ENCODE measurements at regions not wholly inside any gene's neighbourhood (a gene's known extent, or its start where the extent isn't known, plus 50 kb on each side); places are given as distances from the start of the nearest gene placed in this dataset.
"Not testable (repeated sequence)": the region's sequence is repeated elsewhere in the genome, so short reads cannot be mapped to it uniquely, and the experiment has no call there.

DNA sequence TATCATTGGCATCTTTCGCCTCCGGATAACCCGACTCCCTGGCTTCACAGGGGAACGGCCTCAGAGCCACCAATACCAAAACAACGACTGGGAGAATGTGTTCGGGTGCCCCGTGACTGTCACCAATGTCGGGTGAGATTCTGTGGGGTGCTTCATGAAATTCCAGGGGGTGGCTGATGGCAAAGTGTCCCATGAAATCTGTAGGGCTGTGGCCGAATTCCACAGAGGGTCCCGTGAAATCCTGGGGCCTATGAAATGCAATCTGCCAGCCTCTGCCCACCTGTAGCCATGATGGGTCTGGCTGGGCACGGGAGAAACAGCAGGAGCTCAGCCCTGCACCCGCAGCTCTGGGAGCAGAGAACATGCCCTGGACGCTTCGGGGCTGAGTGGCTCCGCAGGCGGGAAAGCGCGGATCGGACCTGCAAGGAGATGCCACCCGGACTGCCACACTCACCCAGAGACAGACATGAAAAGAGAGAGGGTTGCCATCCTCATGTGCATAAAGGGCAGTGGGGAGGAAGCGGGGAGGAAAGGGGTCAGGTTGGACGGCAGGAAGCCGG lies 192.4 kb downstream of the OLFM1 start:
- no peak for DNase-seq

DNA sequence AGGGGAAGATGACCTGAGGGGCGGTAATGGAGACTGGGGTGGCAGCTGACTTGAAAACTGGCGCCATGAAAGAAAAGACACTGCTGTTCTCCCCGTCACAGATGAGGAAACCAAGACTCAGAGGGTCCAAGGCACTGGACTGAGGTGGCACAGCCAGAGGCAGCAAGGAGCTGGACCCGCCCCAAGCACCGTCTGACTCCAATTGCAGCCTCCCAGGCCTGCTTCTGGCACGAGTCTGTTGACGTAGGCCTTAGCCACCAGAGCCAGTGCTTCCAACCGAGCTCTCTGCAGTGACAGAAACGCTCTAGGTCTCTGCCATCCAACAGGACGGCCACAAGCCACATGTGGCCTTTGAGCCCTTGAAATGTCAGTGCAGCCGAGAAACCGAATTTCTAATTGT lies 193.2 kb downstream of the OLFM1 start:
- no peak for DNase-seq

DNA sequence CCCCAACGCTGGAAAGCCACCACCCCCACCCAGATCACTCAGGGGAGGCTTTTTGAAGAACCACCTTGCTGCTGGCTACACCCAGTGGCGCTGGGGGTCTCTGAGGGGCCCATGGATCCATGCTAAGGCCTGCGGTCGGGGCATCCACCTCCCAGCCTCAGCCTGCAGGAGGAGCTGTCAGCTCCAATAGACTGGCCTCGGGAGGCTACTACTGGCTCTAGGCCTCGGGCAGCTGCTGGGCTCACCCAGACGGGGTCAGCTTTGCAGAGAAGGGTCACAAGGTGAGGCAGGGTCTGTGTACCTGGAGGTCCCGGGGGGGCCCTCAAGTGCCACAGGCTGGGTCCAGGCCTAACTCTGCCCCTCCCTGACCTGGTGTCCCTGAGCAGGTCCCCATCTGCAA lies 193.7 kb downstream of the OLFM1 start:
- no peak for DNase-seq

DNA sequence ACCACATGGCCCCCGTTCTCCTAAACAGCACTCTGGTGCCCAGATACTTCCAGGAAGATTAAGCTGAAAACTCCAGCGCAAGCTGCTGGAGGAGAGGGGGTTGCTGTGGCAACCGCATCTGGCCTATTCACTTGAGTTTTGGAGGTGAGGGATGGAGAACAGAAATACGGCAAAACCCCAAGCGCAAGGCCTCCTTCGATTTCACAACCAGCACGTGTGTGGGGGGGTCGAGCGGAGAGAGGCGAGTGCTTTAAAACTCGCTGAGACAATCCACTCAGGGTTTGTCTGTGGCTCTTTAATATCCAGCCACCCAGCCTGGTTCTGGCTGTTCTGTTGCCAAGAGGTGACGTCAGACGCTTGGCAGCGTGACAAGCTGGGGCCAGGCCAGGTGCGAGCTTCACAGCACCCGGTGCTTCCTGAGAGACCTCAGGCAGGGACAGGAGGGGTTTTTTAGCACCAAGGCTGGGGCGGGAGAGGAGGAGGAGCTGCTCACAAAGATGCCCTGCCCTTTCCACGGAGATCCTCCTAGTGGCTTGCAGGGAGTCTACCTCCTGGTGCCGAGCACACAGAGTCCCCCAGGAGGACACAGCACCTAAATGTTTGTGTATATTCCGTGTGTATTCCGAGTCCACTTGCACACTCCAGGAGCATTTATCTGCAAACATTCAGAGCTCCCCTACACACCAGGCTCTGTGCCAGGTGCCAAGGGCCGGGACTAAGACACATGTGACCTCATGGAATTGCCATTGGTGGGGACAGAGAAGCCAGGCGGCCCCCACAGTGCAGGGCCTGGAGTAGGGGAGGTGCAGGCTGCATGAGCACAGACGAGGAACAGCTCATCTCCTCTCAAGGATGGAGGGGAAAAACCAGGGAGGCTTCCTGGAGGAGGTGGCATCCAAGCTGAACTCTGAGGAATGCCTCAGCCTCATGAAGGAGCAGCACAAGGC lies 194.6 kb downstream of the OLFM1 start:
- DNase-seq: peak; percentile 94

DNA sequence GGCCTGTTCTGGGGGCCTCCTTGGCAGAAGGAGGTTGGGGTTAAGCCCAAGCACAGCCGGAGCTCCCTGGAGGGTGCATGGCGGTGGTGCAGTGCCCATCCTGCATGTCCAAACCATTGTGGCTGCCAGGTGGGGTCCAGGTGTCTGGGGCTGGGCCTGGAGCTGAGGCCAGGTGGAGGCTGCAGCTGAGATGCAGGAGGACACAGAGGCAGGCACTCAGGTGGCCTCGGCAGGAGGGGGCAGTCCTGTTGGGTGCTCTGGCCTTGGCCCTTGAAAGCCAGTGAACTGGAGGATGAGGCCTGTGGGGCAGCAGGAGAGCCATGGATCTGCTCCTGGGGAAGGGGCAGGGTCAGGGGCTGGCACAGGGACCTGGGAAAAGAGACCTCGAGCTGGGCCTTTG lies 195.3 kb downstream of the OLFM1 start:
- DNase-seq: no peak

DNA sequence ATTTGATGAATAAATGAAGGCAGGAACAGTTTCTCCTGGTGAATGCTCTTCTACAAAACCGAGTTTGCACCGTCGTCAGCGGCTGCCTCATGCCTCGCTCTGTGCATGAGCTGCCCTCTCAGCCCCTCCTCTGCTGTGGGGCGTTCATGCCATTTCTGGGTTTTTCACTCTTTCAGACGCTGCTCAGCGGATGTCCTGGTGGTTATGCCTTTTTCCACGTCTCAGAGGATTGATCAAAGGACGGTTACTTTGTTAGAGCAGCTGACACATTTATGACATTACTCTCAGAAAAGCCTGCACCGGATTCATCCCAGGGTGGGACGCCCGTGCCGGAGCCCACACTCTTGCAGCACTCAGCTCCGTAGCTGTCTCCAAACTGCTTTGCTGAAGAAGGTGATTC lies 195.9 kb upstream of the PPP1R26 start:
- DNase-seq: no peak

DNA sequence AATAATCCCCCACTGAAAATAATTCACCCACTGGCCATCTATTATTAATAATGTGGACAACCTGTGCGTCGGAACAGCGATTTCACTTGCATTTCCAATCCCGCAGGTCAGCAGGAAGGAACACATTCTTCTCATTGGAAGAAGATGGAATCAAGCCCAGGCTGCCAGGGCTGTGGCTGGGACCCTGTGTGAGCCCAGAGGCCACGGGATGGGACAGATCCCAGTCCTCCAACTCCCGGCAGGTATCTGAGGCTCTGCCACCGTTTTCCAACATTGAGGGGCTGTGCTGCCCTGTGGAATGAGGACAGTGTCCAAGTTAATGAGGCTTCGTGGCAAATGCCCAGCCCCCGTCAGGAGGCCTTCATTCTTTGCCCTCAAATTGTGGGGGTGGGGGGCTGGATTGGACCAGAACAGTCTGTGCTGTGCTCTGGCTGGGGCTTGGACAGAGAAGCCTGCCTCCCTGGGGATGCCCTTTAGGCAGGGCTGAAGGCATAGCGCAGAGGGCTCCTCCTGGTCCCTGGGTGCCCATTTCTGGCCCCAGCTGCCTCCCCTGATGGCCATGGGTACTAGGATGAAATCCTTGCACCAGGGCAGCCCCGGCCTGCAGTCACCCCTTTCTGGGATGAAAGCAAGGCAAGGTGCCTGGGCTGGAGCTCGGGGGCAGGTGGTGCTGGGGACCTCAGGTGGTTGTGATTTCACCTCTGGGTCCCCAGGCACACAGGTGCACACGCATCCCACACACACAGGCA lies 195.0 kb upstream of the PPP1R26 start:
- no peak for DNase-seq

DNA sequence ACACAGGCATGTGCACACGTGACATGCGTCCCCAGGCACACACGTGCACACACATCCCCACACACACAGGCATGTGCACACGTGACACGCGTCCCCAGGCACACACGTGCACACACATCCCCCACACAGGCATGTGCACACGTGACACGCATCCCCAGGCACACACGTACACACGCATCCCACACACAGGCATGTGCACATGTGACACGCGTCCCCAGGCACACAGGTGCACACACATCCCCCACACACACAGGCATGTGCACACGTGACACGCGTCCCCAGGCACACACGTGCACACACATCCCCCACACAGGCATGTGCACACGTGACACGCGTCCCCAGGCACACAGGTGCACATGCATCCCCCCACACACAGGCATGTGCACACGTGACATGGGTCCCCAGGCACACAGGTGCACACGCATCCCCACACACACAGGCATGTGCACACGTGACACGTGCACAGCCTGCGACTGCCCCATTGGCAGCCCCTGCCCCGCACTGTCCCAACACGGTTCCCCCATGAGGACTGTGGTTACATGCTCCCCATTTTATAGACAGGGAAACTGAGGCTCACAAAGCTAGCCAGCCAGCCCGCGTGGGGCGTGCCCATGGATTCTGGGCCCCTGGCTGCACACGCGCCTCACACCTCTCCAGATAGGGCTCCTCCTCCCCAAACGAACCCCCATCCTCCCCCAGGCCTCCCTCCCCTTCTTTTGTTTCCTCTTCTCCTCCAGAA lies 193.2 kb upstream of the PPP1R26 start:
- not testable (repeated sequence) for DNase-seq

DNA sequence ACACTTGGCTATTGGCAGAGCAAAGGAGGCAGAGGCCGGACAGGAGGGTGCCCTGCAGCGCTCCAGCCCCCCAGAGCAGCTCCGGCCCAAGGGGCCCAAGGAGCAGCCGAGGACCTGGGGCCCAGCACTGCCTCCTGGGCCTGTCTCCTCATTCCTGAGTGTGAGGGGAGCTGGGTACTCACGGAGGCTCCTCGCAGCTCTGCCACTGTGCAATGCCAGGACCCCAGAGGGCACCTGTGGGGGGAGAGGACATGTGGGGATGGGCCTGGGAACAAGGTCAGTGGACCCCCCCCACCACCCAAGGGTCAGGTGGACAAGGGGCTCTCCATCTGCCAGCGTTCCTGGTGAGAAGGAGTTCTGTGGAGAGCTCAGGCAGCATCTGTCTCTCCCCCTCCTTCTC lies 192.6 kb upstream of the PPP1R26 start:
- DNase-seq: no peak

DNA sequence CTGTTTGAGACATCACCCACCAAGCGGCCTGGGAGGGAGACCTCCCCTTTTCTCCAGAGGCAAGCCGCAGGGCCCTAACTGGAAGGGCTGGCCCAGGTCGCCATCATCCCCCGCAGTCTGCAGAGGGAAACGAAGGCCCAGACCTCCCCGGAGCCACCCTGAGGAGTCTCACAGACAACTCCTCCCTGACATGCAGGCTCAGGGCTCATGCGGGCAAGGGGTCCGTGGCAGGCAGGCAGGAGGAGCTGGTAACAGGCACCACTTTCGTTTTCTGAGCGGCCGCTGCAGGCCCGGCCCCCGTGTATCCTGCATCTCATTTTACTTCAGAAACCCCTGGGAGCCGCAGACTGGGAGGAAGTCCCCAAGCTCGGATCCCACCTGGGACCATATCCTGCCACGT lies 192.0 kb upstream of the PPP1R26 start:
- no peak for DNase-seq

DNA sequence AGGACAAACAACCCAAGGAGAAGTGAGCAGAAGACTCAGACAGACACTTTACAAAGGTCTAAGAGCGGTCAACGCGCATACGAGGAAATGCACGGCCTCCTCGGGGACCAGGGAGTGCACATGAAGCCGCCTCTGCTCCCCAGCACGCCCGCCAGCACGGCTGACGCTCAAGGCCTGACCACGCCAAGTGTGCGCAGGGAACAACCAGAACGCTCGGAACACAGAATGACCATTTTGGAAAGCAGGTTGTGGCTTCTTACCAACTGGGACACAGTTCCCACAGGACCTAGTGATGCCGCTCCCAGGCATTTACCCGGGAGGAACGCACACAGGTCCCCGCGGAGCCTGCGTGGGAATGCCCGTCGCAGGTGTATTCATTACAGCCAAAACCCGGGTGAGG lies 191.5 kb upstream of the PPP1R26 start:
- DNase-seq: no peak

DNA sequence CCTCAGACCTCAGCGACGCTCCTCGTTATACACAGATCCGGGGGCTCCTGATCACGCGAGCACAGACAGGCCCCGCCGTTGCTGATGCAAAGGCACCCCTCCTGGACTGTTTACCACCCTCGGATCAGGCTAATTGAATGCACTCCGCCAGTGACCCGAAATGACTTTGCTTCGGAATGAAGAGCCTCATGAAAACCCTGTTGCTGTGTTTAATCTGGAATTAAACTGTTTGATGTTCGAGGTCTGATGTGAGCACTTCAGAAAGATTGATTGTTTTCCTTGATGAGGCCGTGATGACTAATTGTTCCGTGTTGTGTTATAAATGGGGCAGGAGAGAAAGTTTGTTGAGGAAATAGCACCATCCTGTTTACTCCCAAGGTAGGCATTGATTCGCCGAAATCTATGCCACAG lies 190.5 kb upstream of the PPP1R26 start:
- DNase-seq: peak; percentile 36

DNA sequence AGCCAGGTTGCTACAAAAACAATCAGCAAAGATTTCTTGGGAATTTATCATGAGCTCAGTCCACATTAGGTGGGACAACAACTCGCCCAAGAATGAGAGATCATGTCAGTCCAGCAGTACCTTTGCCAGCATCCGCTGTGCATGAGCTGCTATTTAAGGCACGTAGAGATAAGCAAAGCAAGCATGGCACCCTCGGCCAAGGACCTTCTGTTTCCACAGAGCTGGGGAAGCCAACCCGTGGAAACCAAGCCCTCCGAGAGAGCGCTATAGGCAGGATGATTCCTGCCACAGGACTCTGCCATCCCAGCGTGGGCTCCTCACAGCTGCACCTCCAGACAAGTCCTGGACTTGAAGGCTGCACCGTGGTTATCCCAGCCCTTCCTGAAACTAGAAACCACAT lies 189.5 kb upstream of the PPP1R26 start:
- no peak for DNase-seq

DNA sequence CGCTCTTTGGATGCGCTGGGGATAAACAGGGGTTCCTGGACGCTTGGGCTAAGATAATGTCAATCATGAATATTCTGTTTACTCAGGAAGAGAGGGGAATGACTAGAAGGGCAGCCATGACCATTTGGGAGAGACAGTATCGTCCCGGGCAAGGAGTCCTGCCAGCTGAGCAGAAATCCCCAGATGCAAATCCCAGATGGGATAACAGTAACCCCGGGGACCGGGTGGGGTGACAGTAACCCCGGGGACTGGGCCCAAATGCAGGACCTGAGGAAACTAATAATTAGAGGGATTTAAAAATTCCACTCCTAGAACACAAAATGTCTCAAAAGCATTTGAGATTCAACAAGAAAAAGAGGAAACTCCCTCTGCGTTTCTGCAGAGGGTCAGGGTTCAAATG lies 189.0 kb upstream of the PPP1R26 start:
- DNase-seq: no peak

DNA sequence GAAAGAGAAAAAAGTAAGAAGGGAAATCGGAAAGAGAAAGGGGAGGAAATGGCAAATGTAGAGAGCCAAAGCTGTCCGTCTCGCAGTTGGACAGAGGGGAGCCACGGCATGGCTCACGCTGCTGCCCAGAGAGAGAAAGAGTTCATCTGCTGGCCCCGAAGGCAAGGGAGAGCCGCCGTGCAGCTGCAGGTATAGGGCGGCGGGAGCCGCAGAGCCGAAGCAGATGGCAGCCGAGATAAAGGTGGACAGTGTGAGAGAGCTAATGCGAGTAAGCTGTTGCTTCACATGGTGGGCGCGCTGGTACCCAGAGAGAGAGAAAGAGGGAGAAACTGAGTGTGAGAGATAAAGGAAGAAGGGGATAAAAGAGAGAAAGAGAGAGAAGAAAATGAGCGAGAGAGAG lies 188.4 kb upstream of the PPP1R26 start:
- no peak for DNase-seq

DNA sequence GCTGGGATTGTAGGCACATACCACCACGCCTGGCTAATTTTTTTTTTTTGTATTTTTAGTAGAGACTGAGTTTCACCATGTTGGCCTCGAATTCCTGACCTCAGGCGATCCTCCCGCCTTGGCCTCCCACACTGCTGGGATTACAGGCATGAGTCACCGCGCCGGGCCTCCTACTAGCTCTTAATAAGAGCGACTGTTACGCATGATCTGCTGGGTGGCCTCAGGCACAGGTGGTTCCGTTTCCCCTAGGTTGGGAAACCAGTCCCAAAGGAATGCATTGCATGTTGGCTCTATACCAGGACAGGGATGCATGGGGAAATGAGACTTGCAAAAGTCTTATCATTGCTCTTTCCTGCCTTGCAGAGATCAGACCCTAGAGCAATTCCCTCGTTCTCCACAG lies 184.7 kb upstream of the PPP1R26 start:
- DNase-seq: no peak

DNA sequence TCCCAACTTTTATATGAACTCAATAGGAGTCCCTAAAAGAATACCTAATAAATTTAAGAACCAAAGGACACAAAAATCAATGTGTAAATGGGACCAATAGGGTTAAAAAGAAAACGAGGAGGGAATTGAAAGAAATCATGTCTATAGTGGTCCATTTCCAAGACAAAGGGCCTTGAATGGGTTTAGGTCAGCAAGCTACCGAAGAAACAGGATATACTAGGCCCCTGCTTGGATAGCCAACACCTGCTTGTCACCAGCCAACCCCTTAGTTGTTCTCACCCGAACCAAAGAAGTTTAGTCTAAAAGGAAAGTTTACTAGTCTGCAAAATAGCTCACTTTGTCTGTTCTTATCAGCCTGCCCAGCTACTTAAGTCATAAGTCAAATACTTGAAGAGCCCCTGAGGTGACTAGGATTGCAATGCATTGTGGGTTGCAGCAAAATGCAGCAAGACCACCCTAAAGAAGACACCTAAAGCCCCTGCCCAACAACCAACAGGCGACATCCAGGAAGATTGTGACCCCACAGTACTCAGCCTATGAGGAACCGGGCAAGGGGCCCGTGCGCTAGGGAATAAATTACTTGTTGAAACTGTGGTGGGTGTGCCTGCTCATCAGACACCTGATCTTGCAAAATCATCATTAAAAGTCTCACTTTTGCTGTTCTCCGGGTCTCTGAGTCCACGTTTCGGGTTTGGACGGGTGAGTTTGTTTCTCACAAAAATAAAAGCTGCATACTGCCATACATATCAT lies 183.9 kb upstream of the PPP1R26 start:
- no peak for DNase-seq

DNA sequence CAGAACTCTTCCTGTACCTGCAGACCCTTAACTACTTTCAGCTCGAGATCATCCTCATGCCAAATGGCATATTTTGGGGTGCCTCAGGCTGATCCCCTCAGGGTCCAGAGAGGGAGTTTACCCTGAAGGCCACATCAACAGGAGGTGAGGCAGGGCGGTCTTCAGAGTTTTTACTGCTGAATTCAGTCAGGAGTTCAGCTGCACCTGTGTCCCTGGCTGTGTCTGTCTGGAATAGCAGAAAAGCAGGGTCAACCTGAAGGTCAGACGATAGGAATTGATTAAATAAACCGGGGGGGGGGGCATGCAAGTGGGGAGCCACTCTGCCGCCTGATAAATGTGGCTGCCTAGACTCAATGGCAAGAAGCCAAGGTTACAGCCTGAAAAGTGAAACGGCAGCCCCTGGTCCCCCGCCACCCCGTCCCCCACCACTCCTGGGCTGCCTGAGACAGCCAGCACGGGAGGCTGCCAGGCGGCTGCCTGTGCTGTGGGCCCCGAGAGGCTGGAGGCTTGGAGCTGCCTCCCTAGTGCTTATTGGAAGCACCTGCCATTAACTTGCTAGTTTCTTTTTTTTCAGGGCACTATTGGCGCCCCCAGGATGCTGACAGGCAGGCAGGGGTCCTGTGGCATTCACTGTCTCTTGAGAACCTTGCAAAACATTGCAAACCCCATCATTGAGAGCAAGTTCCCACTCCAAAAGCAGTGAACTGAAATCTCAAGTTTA lies 182.7 kb upstream of the PPP1R26 start:
- no peak for DNase-seq

DNA sequence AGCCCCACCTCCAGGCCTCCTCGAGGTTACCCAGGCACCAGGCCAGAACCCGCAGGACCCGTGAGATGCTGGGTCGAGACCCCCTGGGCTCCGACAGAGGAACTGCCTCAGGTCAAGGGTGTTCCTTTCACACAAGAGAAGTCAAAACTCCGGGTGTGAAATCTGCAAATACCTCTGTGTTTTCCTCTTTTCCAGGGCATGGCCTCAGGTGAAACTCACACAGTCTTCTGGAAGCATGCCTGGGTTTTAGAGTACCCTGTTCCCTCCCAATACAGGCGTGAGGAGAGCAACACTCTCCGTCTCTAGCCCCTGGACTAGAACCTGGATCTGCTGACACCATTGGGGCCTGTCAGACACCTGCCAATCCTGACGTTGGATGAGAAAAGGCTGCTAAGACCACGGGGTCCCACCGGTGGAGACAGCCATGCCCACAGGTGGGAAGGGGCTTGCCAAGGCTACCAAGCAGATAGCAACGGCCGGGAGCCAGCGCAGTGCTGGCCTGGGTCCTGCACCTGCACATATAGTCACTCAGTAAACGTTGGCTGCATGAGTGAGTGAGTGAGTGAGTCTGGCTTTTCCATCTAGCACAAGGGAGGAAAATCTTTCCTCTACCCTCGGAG lies 182.0 kb upstream of the PPP1R26 start:
- DNase-seq: no peak

DNA sequence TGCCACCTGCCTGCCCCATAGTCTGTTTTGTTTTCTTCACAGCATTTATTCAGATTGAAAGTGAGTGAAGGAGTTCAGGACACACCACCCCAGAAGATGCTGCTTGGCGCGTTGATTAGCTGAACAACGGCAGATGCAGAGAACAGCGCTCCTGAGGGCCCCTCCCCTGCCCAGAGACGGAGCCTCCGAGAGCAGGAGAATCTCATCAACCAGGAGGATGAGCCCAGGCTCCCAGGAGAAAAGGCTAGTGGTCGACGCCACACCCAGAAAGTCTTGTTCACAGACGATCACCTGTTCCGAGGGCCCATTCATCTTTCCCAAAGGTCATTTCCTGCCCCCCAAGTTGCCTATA lies 180.4 kb upstream of the PPP1R26 start:
- DNase-seq: no peak

DNA sequence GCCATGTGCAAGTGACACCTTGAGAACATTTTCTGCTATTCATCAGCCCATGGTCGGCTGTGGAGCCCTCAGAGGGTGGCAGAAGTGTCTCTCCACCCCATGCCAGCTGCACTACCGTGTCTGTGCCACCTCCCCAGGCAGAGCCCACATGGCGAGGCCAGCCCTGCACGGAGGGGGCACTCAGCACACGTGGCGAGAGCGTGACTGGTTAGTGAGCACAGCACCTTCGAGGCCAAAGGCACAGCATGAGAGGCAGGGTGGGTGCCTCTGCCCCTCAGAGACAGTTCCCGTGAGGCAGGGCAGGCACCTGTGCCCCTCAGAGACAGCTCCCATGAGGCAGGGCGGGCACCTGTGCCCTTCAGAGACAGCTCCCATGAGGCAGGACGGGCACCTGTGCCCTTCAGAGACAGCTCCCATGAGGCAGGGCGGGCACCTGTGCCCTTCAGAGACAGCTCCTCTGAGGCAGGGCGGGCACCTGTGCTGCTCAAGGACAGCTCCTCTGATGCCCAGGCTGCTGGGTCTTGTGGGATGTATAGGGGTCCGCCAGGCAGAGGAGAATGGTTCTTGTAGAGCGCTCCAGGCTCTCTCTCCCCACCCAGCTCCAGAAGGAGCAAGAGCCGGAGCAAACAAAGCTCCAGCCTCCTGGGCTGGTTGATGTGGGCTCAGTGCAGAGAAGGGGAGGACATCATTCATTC lies 179.8 kb upstream of the PPP1R26 start:
- no peak for DNase-seq
